HL-60 (cell line): ENCODE measurements at regions not wholly inside any gene's neighbourhood (a gene's known extent, or its start where the extent isn't known, plus 50 kb on each side); places are given as distances from the start of the nearest gene placed in this dataset.

Experiments
- DNase-seq, 2 experiments: peaks; one replicate each; pipeline ENCODE4 v3.0.0-alpha.2; 2010 to 2020; ENCODE audit warnings: low read depth in 1 of 2, low spot score in 1 of 2
- H3K27ac ChIP-seq: fragments of 250-450 bp; sonication (Bioruptor Pico); replicated peaks from 2 replicates; pipeline ENCODE4 v1.5.1; 2020; ENCODE audit warnings: mild to moderate bottlenecking, moderate library complexity
- H3K27me3 ChIP-seq: fragments of 250-450 bp; sonication (Bioruptor Pico); 2 replicates; pipeline ENCODE4 v1.5.1; 2021; ENCODE audit warnings: mild to moderate bottlenecking, moderate library complexity; ENCODE audit not compliant: insufficient read depth, poor library complexity, severe bottlenecking
- H3K4me3 ChIP-seq: replicated peaks from 2 replicates; pipeline ENCODE4 v1.5.1; 2011; ENCODE audit warnings: mild to moderate bottlenecking, control low read depth, low read length; ENCODE audit not compliant: insufficient read depth
- CTCF ChIP-seq: IDR thresholded peaks from one replicate; pipeline ENCODE4 v1.5.1; 2011; ENCODE audit warnings: low read length, control low read depth, inconsistent platforms; ENCODE audit not compliant: insufficient read depth
- GABPA ChIP-seq: IDR thresholded peaks from 2 replicates; pipeline ENCODE4 v1.6.1; 2012; ENCODE audit warnings: low read depth
- POLR2AphosphoS5 ChIP-seq: IDR thresholded peaks from 2 replicates; pipeline ENCODE4 v1.6.1; 2012; ENCODE audit warnings: low read depth
- REST ChIP-seq: IDR thresholded peaks from 2 replicates; pipeline ENCODE4 v1.6.1; 2012; ENCODE audit warnings: low read depth; ENCODE audit not compliant: insufficient replicate concordance
- SPI1 ChIP-seq: IDR thresholded peaks from 2 replicates; pipeline ENCODE4 v1.6.1; 2012; ENCODE audit warnings: low read depth, mild to moderate bottlenecking, borderline replicate concordance

- DNase-seq = no peak
- no peak overlapping the region for H3K4me3 ChIP-seq
- no peak overlapping the region for H3K27ac ChIP-seq
- no peaks in the 10 kb centered on the region for H3K27me3 ChIP-seq
- TF ChIP-seq CTCF (no peak), GABPA (no peak), SPI1 (no peak), POLR2AphosphoS5 (no peak), REST (no peak)
Observed at GRCh38 chr2:81196383-81196851, 891.9 kb upstream of the LRRTM1 start.

GRCh38 chr2:81195774-81196382, 891.3 kb upstream of the LRRTM1 start:
- no peak for DNase-seq
- TF ChIP-seq SPI1 (no peak), CTCF (no peak), GABPA (no peak), POLR2AphosphoS5 (no peak), REST (no peak)
- no peaks in the 10 kb centered on the region for H3K27me3 ChIP-seq
- H3K27ac ChIP-seq = no peak overlapping the region
- H3K4me3 ChIP-seq = no peak overlapping the region

- TF ChIP-seq REST (no peak), SPI1 (no peak), POLR2AphosphoS5 (no peak), GABPA (no peak), CTCF (no peak)
- no peak for DNase-seq
- Histone ChIP-seq H3K27me3 (no peaks in the 10 kb centered on the region), H3K4me3 (no peak overlapping the region), H3K27ac (no peak overlapping the region)
Observed at GRCh38 chr2:81195017-81195773, 890.6 kb upstream of the LRRTM1 start.
